ENCODE measurements at regions not wholly inside any gene's neighbourhood (a gene's known extent, or its start where the extent isn't known, plus 50 kb on each side); places are given as distances from the start of the nearest gene placed in this dataset.

DNA sequence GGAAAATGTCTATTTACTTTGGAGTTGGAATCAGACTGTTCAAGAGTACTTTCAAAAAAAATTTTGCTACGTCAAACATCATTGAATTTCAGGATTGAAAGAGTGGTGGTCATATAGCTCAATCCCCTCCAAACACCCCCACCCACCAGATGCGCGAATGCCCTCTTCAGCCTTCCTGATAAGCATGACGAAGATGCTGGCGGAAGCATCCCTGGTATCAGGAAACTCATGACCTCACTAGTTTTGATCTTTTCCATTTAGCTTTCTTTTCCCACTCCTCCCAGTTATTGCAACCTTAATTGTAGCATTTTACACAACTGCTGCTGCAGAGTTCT, 104.4 kb downstream of the LEPR start:
- TF ChIP-seq, protein P1, sequence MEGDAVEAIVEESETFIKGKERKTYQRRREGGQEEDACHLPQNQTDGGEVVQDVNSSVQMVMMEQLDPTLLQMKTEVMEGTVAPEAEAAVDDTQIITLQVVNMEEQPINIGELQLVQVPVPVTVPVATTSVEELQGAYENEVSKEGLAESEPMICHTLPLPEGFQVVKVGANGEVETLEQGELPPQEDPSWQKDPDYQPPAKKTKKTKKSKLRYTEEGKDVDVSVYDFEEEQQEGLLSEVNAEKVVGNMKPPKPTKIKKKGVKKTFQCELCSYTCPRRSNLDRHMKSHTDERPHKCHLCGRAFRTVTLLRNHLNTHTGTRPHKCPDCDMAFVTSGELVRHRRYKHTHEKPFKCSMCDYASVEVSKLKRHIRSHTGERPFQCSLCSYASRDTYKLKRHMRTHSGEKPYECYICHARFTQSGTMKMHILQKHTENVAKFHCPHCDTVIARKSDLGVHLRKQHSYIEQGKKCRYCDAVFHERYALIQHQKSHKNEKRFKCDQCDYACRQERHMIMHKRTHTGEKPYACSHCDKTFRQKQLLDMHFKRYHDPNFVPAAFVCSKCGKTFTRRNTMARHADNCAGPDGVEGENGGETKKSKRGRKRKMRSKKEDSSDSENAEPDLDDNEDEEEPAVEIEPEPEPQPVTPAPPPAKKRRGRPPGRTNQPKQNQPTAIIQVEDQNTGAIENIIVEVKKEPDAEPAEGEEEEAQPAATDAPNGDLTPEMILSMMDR (IDR thresholded peaks at IDR 0.05): no peak
- no peak for TF ChIP-seq POLR2A (IDR thresholded peaks at IDR 0.05)

Data from right lobe of liver (tissue), 4 donors.